Panc1 (cell line): ENCODE measurements at regions not wholly inside any gene's neighbourhood (a gene's known extent, or its start where the extent isn't known, plus 50 kb on each side); places are given as distances from the start of the nearest gene placed in this dataset.

Experiments used
- POLR2AphosphoS5 ChIP-seq: IDR thresholded peaks from 2 replicates; pipeline ENCODE4 v1.6.1; 2012; ENCODE audit warnings: mild to moderate bottlenecking, low read depth, low read length, moderate library complexity
- TCF7L2 ChIP-seq: IDR thresholded peaks from 2 replicates; pipeline ENCODE4 v1.6.1; 2011; ENCODE audit warnings: mild to moderate bottlenecking, low read depth, low read length, inconsistent platforms
- TF ChIP-seq, protein P1 (sequence below): fragments of 450-650 bp; IDR thresholded peaks from 2 replicates; pipeline ENCODE4 v1.5.1; 2017; ENCODE audit warnings: mild to moderate bottlenecking
- TF ChIP-seq, protein P2 (sequence below), 2 experiments: IDR thresholded peaks; 2 replicates each; pipeline ENCODE4 v1.6.1; 2011 to 2012; ENCODE audit warnings: low read depth in 2 of 2, control low read depth in 1 of 2, low read length in 1 of 2, mild to moderate bottlenecking in 1 of 2, moderate library complexity in 1 of 2; ENCODE audit not compliant: insufficient read depth in 1 of 2

GRCh38 chr22:27175021-27175838 lies 517.8 kb downstream of the MIAT start:
- TF ChIP-seq, protein P1, sequence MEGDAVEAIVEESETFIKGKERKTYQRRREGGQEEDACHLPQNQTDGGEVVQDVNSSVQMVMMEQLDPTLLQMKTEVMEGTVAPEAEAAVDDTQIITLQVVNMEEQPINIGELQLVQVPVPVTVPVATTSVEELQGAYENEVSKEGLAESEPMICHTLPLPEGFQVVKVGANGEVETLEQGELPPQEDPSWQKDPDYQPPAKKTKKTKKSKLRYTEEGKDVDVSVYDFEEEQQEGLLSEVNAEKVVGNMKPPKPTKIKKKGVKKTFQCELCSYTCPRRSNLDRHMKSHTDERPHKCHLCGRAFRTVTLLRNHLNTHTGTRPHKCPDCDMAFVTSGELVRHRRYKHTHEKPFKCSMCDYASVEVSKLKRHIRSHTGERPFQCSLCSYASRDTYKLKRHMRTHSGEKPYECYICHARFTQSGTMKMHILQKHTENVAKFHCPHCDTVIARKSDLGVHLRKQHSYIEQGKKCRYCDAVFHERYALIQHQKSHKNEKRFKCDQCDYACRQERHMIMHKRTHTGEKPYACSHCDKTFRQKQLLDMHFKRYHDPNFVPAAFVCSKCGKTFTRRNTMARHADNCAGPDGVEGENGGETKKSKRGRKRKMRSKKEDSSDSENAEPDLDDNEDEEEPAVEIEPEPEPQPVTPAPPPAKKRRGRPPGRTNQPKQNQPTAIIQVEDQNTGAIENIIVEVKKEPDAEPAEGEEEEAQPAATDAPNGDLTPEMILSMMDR, result no peak
- no peak for TF ChIP-seq POLR2AphosphoS5
- no peak for TF ChIP-seq TCF7L2
- TF ChIP-seq, protein P2, sequence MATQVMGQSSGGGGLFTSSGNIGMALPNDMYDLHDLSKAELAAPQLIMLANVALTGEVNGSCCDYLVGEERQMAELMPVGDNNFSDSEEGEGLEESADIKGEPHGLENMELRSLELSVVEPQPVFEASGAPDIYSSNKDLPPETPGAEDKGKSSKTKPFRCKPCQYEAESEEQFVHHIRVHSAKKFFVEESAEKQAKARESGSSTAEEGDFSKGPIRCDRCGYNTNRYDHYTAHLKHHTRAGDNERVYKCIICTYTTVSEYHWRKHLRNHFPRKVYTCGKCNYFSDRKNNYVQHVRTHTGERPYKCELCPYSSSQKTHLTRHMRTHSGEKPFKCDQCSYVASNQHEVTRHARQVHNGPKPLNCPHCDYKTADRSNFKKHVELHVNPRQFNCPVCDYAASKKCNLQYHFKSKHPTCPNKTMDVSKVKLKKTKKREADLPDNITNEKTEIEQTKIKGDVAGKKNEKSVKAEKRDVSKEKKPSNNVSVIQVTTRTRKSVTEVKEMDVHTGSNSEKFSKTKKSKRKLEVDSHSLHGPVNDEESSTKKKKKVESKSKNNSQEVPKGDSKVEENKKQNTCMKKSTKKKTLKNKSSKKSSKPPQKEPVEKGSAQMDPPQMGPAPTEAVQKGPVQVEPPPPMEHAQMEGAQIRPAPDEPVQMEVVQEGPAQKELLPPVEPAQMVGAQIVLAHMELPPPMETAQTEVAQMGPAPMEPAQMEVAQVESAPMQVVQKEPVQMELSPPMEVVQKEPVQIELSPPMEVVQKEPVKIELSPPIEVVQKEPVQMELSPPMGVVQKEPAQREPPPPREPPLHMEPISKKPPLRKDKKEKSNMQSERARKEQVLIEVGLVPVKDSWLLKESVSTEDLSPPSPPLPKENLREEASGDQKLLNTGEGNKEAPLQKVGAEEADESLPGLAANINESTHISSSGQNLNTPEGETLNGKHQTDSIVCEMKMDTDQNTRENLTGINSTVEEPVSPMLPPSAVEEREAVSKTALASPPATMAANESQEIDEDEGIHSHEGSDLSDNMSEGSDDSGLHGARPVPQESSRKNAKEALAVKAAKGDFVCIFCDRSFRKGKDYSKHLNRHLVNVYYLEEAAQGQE (IDR thresholded peaks at IDR 0.05; ENCODE audit: insufficient read depth in 1 of 2, low read depth in 2 of 2, low read length in 1 of 2), result no peak
